ENCODE measurements at regions not wholly inside any gene's neighbourhood (a gene's known extent, or its start where the extent isn't known, plus 50 kb on each side); places are given as distances from the start of the nearest gene placed in this dataset.
A peak's percentile ranks its signal among the peaks of the same experiment; 100 is the strongest.

DNA sequence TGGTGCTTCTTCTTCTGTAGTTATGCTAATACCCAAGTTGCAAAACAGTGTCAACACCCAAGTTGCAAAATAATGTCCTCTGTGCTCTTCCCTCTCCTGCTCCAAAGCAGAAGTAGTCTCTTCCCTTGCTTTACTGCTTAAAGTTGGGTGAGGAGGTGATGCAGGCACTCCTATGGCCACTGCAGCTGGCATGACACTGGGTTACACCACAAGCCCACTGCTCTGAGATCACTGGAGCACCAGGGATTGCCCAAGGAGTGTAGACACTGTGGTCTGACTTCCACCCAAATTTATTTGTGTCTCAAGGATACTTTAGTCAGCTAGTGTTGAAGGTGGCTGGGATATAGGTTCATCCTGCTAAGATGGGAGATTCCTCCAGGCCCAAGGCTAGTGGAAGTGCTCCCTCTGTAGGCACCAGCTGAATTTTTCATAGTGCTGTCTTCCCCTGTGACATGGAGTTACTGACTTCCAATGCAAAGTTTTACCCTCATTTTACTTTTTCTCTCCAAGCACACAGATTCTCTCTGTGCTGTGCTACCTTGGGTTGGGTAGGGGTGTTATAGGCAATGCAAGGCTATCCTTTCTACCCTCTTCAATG, 196.2 kb upstream of the TENT5D start:
- TF ChIP-seq, protein P1, sequence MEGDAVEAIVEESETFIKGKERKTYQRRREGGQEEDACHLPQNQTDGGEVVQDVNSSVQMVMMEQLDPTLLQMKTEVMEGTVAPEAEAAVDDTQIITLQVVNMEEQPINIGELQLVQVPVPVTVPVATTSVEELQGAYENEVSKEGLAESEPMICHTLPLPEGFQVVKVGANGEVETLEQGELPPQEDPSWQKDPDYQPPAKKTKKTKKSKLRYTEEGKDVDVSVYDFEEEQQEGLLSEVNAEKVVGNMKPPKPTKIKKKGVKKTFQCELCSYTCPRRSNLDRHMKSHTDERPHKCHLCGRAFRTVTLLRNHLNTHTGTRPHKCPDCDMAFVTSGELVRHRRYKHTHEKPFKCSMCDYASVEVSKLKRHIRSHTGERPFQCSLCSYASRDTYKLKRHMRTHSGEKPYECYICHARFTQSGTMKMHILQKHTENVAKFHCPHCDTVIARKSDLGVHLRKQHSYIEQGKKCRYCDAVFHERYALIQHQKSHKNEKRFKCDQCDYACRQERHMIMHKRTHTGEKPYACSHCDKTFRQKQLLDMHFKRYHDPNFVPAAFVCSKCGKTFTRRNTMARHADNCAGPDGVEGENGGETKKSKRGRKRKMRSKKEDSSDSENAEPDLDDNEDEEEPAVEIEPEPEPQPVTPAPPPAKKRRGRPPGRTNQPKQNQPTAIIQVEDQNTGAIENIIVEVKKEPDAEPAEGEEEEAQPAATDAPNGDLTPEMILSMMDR (IDR thresholded peaks at IDR 0.05; ENCODE audit: unreplicated experiment): no peak
- DNase-seq (ENCODE audit: unreplicated experiment): peak; percentile 12
- no peaks in the 10 kb centered on the region for H3K36me3 Mint-ChIP-seq (ENCODE audit: insufficient read depth, unreplicated experiment)
- no peaks in the 10 kb centered on the region for H3K27me3 Mint-ChIP-seq (ENCODE audit: insufficient read depth, unreplicated experiment)
- no peak overlapping the region for H3K27ac Mint-ChIP-seq (ENCODE audit: low read depth, unreplicated experiment)
- intact Hi-C loops (cut with micrococcal nuclease): no loop called here
- H3K4me1 Mint-ChIP-seq (ENCODE audit: insufficient read depth, unreplicated experiment): no peaks in the 10 kb centered on the region
- ChIA-PET CTCF (no interaction called here), POLR2A (no interaction called here)
- peaks cover 29% of the 10 kb centered on the region for H3K9me3 Mint-ChIP-seq (ENCODE audit: unreplicated experiment)
- BruUV-seq (replicated peaks): no TSS peak
- no peak overlapping the region for H3K4me3 Mint-ChIP-seq (ENCODE audit: unreplicated experiment)

DNA sequence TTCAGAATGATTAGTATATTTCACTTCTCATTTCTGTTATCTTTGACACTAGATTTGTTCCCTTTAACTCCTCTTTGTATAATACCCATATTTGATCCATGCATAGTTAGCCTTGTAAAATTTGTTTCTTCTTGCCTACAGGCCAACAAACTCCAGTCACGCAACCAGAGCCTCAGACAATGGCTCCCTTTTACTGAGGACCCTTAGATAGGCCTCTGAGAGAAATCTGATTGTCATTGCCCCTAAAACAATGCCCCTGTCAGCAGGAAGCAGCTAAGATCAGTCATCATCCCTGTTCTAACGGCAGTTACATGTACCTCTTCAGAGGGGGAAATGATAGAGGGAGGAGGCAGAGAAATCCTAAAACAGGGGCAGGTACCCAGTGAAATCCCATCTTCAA, 190.6 kb upstream of the TENT5D start:
- Mint-ChIP-seq H3K4me1 (ENCODE audit: insufficient read depth, unreplicated experiment) (no peaks in the 10 kb centered on the region), H3K27ac (ENCODE audit: low read depth, unreplicated experiment) (no peak overlapping the region), H3K4me3 (ENCODE audit: unreplicated experiment) (no peak overlapping the region), H3K9me3 (ENCODE audit: unreplicated experiment) (peaks cover 47% of the 10 kb centered on the region), H3K27me3 (ENCODE audit: insufficient read depth, unreplicated experiment) (no peaks in the 10 kb centered on the region), H3K36me3 (ENCODE audit: insufficient read depth, unreplicated experiment) (no peaks in the 10 kb centered on the region)
- TF ChIP-seq, protein P1 (IDR thresholded peaks at IDR 0.05; ENCODE audit: unreplicated experiment): no peak
- CTCF ChIA-PET: no interaction called here
- intact Hi-C loops (cut with micrococcal nuclease): no loop called here
- POLR2A ChIA-PET: no interaction called here
- BruUV-seq (replicated peaks): no TSS peak
- DNase-seq (ENCODE audit: unreplicated experiment): no peak

DNA sequence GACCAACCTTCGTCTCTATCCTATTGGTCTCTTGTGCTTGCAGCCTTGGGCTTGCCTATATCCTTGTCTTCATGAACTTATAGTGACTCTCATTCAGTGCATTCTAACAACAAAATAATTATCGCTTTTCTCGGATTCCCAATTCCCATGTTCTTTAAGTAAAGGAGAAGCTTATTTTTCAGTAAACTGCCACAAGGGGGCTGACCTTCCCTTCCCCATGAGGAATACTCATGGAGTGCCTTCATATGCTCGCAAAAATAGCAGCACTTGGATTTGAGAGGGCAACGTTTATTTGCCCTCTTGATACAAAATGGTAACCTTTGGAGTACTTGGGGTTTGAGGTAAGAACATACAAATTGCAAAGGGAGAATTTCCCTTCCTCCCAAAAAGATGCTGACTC, 183.2 kb upstream of the TENT5D start:
- POLR2A ChIA-PET: no interaction called here
- H3K27ac Mint-ChIP-seq (ENCODE audit: low read depth, unreplicated experiment): no peak overlapping the region
- peaks cover 29% of the 10 kb centered on the region for H3K9me3 Mint-ChIP-seq (ENCODE audit: unreplicated experiment)
- H3K36me3 Mint-ChIP-seq (ENCODE audit: insufficient read depth, unreplicated experiment): no peaks in the 10 kb centered on the region
- no TSS peak for BruUV-seq (replicated peaks)
- no peak for DNase-seq (ENCODE audit: unreplicated experiment)
- no peak overlapping the region for H3K4me3 Mint-ChIP-seq (ENCODE audit: unreplicated experiment)
- no peaks in the 10 kb centered on the region for H3K4me1 Mint-ChIP-seq (ENCODE audit: insufficient read depth, unreplicated experiment)
- H3K27me3 Mint-ChIP-seq (ENCODE audit: insufficient read depth, unreplicated experiment): no peaks in the 10 kb centered on the region
- CTCF ChIA-PET: no interaction called here
- intact Hi-C loops (cut with micrococcal nuclease): no loop called here
- TF ChIP-seq, protein P1 (IDR thresholded peaks at IDR 0.05; ENCODE audit: unreplicated experiment): no peak

DNA sequence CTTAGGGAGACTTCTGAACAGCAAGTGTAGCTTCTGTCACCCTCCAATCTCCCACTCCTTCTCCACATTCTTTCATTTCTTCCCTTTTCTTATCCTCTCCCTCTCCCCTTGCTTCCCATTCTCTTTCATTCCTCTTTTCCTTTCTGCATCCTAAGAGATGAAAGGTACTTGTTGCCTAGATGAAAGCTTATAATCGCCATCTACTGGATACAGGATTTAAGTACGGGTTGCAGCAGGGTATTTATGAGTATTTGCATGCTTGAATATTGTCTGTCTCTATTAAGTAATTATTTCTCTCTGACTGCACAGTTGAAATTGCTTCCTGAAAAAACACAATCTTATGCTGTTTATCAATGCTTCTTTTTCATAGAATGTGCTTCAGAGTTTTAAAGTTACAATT, 174.0 kb upstream of the TENT5D start:
- intact Hi-C loops (cut with micrococcal nuclease): no loop called here
- POLR2A ChIA-PET: interaction anchor here (1.4 kb wide), 1 partner anchor 770 kb away, joined by 3 read pairs; no protein-coding TSS in a partner anchor
- H3K36me3 Mint-ChIP-seq (ENCODE audit: insufficient read depth, unreplicated experiment): peaks cover 6% of the 10 kb centered on the region
- BruUV-seq (replicated peaks): no TSS peak
- H3K4me1 Mint-ChIP-seq (ENCODE audit: insufficient read depth, unreplicated experiment): no peaks in the 10 kb centered on the region
- TF ChIP-seq, protein P1 (IDR thresholded peaks at IDR 0.05; ENCODE audit: unreplicated experiment): no peak
- no peak overlapping the region for H3K4me3 Mint-ChIP-seq (ENCODE audit: unreplicated experiment)
- CTCF ChIA-PET: interaction anchor here (0.6 to 1.0 kb wide), 5 partner anchors 11 to 682 kb away, joined by 3 to 6 read pairs (median 3); no protein-coding TSS in a partner anchor
- no peak overlapping the region for H3K27ac Mint-ChIP-seq (ENCODE audit: low read depth, unreplicated experiment)
- no peaks in the 10 kb centered on the region for H3K9me3 Mint-ChIP-seq (ENCODE audit: unreplicated experiment)
- no peaks in the 10 kb centered on the region for H3K27me3 Mint-ChIP-seq (ENCODE audit: insufficient read depth, unreplicated experiment)
- peak; percentile 21 for DNase-seq (ENCODE audit: unreplicated experiment)

Data from MCF 10A (cell line).